Brain microvascular endothelial cell (primary cell): ENCODE measurements at regions not wholly inside any gene's neighbourhood (a gene's known extent, or its start where the extent isn't known, plus 50 kb on each side); places are given as distances from the start of the nearest gene placed in this dataset.

Source experiments
- DNase-seq: peaks from one replicate; pipeline ENCODE4 v3.0.0-alpha.2; 2020
- H3K27ac ChIP-seq: fragments of 250-450 bp; sonication (Bioruptor Pico); 2 replicates; pipeline ENCODE4 v1.5.1; 2020; ENCODE audit warnings: mild to moderate bottlenecking, moderate library complexity
- H3K27me3 ChIP-seq: fragments of 250-450 bp; sonication (Bioruptor Pico); replicated peaks from 2 replicates; pipeline ENCODE4 v1.5.1; 2020; ENCODE audit warnings: mild to moderate bottlenecking
- H3K36me3 ChIP-seq: fragments of 250-450 bp; sonication (Bioruptor Pico); replicated peaks from 2 replicates; pipeline ENCODE4 v1.5.1; 2020; ENCODE audit warnings: mild to moderate bottlenecking
- H3K4me3 ChIP-seq: 2 replicates; pipeline ENCODE4 v1.5.1; 2011; ENCODE audit warnings: low read depth, mild to moderate bottlenecking, control low read depth, low read length, moderate library complexity
- CTCF ChIP-seq: IDR thresholded peaks from 2 replicates; pipeline ENCODE4 v1.5.1; 2011; ENCODE audit warnings: low read depth, mild to moderate bottlenecking, moderate library complexity, low read length, control low read depth, inconsistent platforms; ENCODE audit errors: missing control alignments
- in situ Hi-C: cut with HindIII; loops from 2 replicates; pipeline ENCODE4 v1.10.0; 2017; ENCODE audit warnings: low sequenced_read_pairs, low pct_ligation_motif_present

- Histone ChIP-seq H3K27me3 (no peaks in the 10 kb centered on the region), H3K4me3 (no peak overlapping the region), H3K27ac (peak overlapping the region; percentile 44), H3K36me3 (no peaks in the 10 kb centered on the region)
- in situ Hi-C loops = no loop called here
- DNase-seq = no peak
- no peak for TF ChIP-seq CTCF
These were observed 75.2 kb downstream of the GJA1 start for GRCh38 chr6:121510568-121511177.

GRCh38 chr6:121515630-121516265 is 80.3 kb downstream of the GJA1 start:
- peak; percentile 86 for DNase-seq
- H3K27me3 ChIP-seq = no peaks in the 10 kb centered on the region
- H3K36me3 ChIP-seq = no peaks in the 10 kb centered on the region
- in situ Hi-C loops = no loop called here
- peak overlapping the region; percentile 94 for H3K27ac ChIP-seq
- TF ChIP-seq CTCF = no peak
- no peak overlapping the region for H3K4me3 ChIP-seq

GRCh38 chr6:121516331-121516730 is 80.9 kb downstream of the GJA1 start:
- DNase-seq = peak; percentile 58
- no peak for TF ChIP-seq CTCF
- Histone ChIP-seq H3K27ac (peak overlapping the region; percentile 94), H3K27me3 (no peaks in the 10 kb centered on the region), H3K4me3 (no peak overlapping the region), H3K36me3 (no peaks in the 10 kb centered on the region)
- in situ Hi-C loops = no loop called here

- Histone ChIP-seq H3K27me3 (no peaks in the 10 kb centered on the region), H3K36me3 (no peaks in the 10 kb centered on the region), H3K4me3 (no peak overlapping the region), H3K27ac (peak overlapping the region; percentile 99)
- DNase-seq = peak; percentile 89
- TF ChIP-seq CTCF = no peak
- in situ Hi-C loops = no loop called here
These were observed 85.1 kb downstream of the GJA1 start for GRCh38 chr6:121520337-121521163.

- no peak for DNase-seq
- Histone ChIP-seq H3K27ac (peak overlapping the region; percentile 99), H3K36me3 (no peaks in the 10 kb centered on the region), H3K27me3 (no peaks in the 10 kb centered on the region), H3K4me3 (no peak overlapping the region)
- in situ Hi-C loops = no loop called here
- TF ChIP-seq CTCF = no peak
These were observed 85.7 kb downstream of the GJA1 start for GRCh38 chr6:121521164-121521555.
